Natural killer cell (primary cell): ENCODE measurements at regions not wholly inside any gene's neighbourhood (a gene's known extent, or its start where the extent isn't known, plus 50 kb on each side); places are given as distances from the start of the nearest gene placed in this dataset.

ENCODE experiments used
- ATAC-seq, 3 donors: fragments of 150-1000 bp in 2 of 3; fragments of 200-7000 bp in 1 of 3; cut with Tn5 transposase; 1 replicate in 1 of 3; 2 replicates in 2 of 3; pipeline ENCODE4 v1.10.0; 2021; ENCODE audit warnings: mild to moderate bottlenecking in 2 of 3, moderate library complexity in 2 of 3
- DNase-seq, 2 donors: peaks; one replicate each; pipeline versions ENCODE4 v3.0.0 to v3.0.0-alpha.2; 2013 to 2021; ENCODE audit warnings: mixed read lengths in 1 of 2
- H3K27ac ChIP-seq: one replicate; pipeline ENCODE4 v1.5.1; 2013; ENCODE audit warnings: mild to moderate bottlenecking, low read length
- H3K27me3 ChIP-seq: one replicate; pipeline ENCODE4 v1.6.1; 2013; ENCODE audit warnings: low read length; ENCODE audit not compliant: control insufficient read depth, insufficient read depth
- H3K36me3 ChIP-seq: one replicate; pipeline ENCODE4 v1.6.1; 2013; ENCODE audit warnings: low read length; ENCODE audit not compliant: control insufficient read depth, insufficient read depth
- H3K4me1 ChIP-seq: one replicate; pipeline ENCODE4 v1.6.1; 2013; ENCODE audit warnings: low read length; ENCODE audit not compliant: control insufficient read depth, insufficient read depth
- H3K4me3 ChIP-seq: one replicate; pipeline ENCODE4 v1.5.1; 2013; ENCODE audit warnings: low read length
- H3K9me3 ChIP-seq: one replicate; pipeline ENCODE4 v1.6.1; 2013; ENCODE audit warnings: low read length; ENCODE audit not compliant: control insufficient read depth, insufficient read depth
- H3K27ac Mint-ChIP-seq, 2 donors: one replicate each; pipeline ENCODE4 v1.8.0; 2022; ENCODE audit warnings: mild to moderate bottlenecking in 2 of 2, mixed read lengths in 2 of 2, moderate library complexity in 1 of 2
- H3K27me3 Mint-ChIP-seq, 2 donors: one replicate each; pipeline ENCODE4 v1.8.0; 2022; ENCODE audit warnings: low read depth in 2 of 2, mixed read lengths in 2 of 2
- H3K36me3 Mint-ChIP-seq: one replicate; pipeline ENCODE4 v1.8.0; 2022; ENCODE audit warnings: mixed read lengths
- H3K4me1 Mint-ChIP-seq, 2 donors: one replicate each; pipeline ENCODE4 v1.8.0; 2022; ENCODE audit warnings: mixed read lengths in 2 of 2
- H3K4me3 Mint-ChIP-seq: one replicate; pipeline ENCODE4 v1.8.0; 2022; ENCODE audit warnings: mild to moderate bottlenecking, moderate library complexity, mixed read lengths
- H3K9me3 Mint-ChIP-seq, 2 donors: one replicate each; pipeline ENCODE4 v1.8.0; 2022; ENCODE audit warnings: mixed read lengths in 2 of 2
- CTCF ChIP-seq: fragments of 200-600 bp; IDR thresholded peaks from one replicate; pipeline ENCODE4 v1.8.0; 2022; ENCODE audit warnings: antibody characterized with exemption
- WGBS: methylation state at CpG from one replicate; pipeline ENCODE4 v1.1.7; 2013; ENCODE audit warnings: missing lambda C conversion rate; ENCODE audit not compliant: insufficient coverage; 5-methylcytosine and 5-hydroxymethylcytosine counted together
- intact Hi-C: fragments of 100-400 bp; cut with micrococcal nuclease; formaldehyde crosslinking; loops from one replicate; pipeline ENCODE4 v1.14.2; 2022

GRCh38 chr9:89937051-89937450 lies 332.2 kb downstream of the GADD45G start:
- Mint-ChIP-seq H3K36me3 (no peaks in the 10 kb centered on the region), H3K27ac (no peak overlapping the region), H3K9me3 (no peaks in the 10 kb centered on the region), H3K4me1 (no peaks in the 10 kb centered on the region), H3K4me3 (no peak overlapping the region), H3K27me3 (peaks cover 29 to 46% of the 10 kb centered on the region in 2 donors)
- ATAC-seq (no peak), DNase-seq (no peak)
- no peaks in the 10 kb centered on the region for H3K4me1 ChIP-seq
- 90% methylated on average over 2 of the region's 2 CpGs for WGBS
- no peaks in the 10 kb centered on the region for H3K27me3 ChIP-seq
- no peaks in the 10 kb centered on the region for H3K9me3 ChIP-seq
- no peak overlapping the region for H3K4me3 ChIP-seq
- intact Hi-C loops = no loop called here
- H3K36me3 ChIP-seq = no peaks in the 10 kb centered on the region
- TF ChIP-seq CTCF = no peak
- no peak overlapping the region for H3K27ac ChIP-seq

GRCh38 chr9:89939181-89939580 lies 334.4 kb downstream of the GADD45G start:
- Histone ChIP-seq H3K4me3 (no peak overlapping the region), H3K4me1 (no peaks in the 10 kb centered on the region), H3K9me3 (no peaks in the 10 kb centered on the region), H3K27me3 (no peaks in the 10 kb centered on the region), H3K27ac (no peak overlapping the region), H3K36me3 (no peaks in the 10 kb centered on the region)
- Mint-ChIP-seq H3K9me3 (no peaks in the 10 kb centered on the region), H3K4me1 (no peaks in the 10 kb centered on the region), H3K27me3 (peaks cover 30 to 63% of the 10 kb centered on the region in 2 donors), H3K4me3 (no peak overlapping the region), H3K27ac (no peak overlapping the region), H3K36me3 (no peaks in the 10 kb centered on the region)
- 74% methylated on average over 4 of the region's 6 CpGs for WGBS
- ATAC-seq (no peak), DNase-seq (no peak)
- TF ChIP-seq CTCF = no peak
- intact Hi-C loops = no loop called here

- DNase-seq (no peak), ATAC-seq (no peak)
- H3K27me3 Mint-ChIP-seq = peaks cover 30 to 63% of the 10 kb centered on the region in 2 donors
Observed at GRCh38 chr9:89939626-89940292, 334.9 kb downstream of the GADD45G start.

More at GRCh38 chr9:89939626-89940292, 334.9 kb downstream of the GADD45G start:
- Histone ChIP-seq H3K27ac (no peak overlapping the region), H3K36me3 (no peaks in the 10 kb centered on the region), H3K4me1 (no peaks in the 10 kb centered on the region), H3K27me3 (no peaks in the 10 kb centered on the region), H3K9me3 (no peaks in the 10 kb centered on the region), H3K4me3 (no peak overlapping the region)
- Mint-ChIP-seq H3K4me3 (no peak overlapping the region), H3K9me3 (no peaks in the 10 kb centered on the region), H3K4me1 (no peaks in the 10 kb centered on the region), H3K27ac (no peak overlapping the region), H3K36me3 (no peaks in the 10 kb centered on the region)
- 89% methylated on average over 10 of the region's 14 CpGs for WGBS
- no peak for TF ChIP-seq CTCF
- intact Hi-C loops = no loop called here
